GM18519 (cell line): ENCODE measurements at regions not wholly inside any gene's neighbourhood (a gene's known extent, or its start where the extent isn't known, plus 50 kb on each side); places are given as distances from the start of the nearest gene placed in this dataset.

Experiments used
- ATAC-seq: cut with Tn5 transposase; IDR thresholded peaks from one replicate; pipeline ENCODE4 v1.9.1; 2021; ENCODE audit warnings: mild to moderate bottlenecking, moderate library complexity; ENCODE audit not compliant: unreplicated experiment, low FRiP score

GRCh38 chr7:25951414-25952260 is 200.4 kb upstream of the NFE2L3 start:
- peak; percentile 32 for ATAC-seq

GRCh38 chr7:25952261-25953057 is 199.5 kb upstream of the NFE2L3 start:
- ATAC-seq: no peak

- no peak for ATAC-seq
Measured at GRCh38 chr7:25953859-25954258, 198.1 kb upstream of the NFE2L3 start.

DNA sequence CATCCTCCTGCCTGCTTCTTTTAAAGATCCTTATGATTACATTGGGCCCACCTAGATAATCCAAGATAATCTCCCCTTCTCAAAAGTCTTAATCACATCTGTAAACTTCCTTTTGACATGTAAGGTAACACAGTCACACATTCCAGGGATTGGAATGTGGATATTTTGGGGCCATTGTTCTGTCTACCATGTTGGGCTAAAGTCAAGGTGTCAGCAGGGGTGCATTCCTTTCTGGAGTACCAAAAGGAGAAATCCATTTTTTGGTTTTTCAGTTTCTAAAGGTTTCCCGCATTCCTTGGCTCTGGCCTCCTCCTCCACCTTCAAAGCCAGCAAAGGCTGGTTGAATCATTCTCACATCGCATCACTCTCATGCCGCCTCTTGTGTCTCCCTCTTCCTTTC is 197.6 kb upstream of the NFE2L3 start:
- no peak for ATAC-seq

DNA sequence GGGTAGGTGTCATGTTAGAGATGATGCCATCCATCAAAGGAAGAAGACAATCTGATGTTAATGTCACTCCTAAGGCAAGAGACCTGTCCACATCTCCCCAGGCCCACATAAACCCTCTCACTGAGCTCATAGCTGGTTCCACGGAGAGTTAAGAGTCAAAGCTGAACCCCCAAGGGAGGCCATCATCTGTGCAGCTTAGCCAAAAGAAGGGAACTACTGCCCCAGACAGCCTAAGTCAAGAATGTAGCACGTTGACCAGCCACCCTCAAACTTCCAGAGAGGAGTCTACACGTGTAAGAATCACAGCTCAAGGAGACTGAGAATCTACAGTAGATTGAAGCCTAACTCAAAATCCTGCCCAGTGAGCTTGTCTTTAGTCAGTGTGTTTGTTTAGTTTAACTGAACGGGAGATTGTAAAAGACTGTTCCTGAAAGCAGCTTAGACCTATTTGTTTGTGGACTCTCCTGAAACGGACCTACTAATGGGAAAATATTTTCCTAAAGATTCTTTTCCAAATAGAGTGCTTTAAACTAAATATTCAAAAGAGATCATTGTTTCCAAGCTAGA is 192.7 kb upstream of the NFE2L3 start:
- no peak for ATAC-seq

DNA sequence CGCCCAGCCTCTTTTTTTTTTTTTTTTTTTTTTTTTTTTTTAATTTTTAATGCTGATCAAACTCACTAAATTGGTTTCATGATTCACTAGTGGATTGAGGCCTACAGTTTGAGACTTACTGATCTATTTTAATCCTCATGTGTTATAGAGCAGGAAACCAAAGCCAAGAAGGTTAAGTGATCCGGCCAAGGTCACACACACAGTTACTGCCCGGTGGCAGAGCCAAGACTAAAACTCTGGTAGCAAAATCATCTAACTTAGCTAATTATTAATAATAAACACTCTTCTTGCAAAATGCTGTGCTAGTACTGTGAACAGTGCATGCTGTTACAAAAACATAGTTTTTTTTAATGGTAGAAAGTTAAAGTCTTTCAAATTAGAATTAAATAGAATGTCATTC is 188.3 kb upstream of the NFE2L3 start:
- ATAC-seq: no peak

DNA sequence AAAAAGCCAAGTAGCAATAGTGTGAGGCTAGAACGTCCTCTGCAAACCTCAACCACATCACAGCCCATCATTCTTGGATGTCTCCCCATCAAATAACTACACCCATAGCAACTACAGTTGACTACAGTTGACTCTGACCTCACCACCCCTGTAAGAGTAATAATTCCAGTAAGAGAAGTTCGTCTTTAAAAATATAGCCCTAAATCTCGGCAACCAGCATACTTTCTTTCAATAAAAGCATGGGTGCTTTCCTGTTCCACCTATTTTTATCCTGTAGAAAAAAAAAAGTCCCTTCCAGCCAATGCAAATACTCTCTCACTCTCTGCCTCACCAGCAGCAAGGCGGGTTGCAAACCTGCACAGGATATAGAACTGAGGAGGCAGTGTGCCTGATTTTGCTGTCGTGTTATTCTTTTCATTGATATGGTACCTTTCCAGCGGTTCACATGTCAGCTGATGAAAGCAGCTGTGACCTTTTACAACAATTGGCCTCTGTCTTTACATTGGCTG is 187.5 kb upstream of the NFE2L3 start:
- ATAC-seq: peak; percentile 29

DNA sequence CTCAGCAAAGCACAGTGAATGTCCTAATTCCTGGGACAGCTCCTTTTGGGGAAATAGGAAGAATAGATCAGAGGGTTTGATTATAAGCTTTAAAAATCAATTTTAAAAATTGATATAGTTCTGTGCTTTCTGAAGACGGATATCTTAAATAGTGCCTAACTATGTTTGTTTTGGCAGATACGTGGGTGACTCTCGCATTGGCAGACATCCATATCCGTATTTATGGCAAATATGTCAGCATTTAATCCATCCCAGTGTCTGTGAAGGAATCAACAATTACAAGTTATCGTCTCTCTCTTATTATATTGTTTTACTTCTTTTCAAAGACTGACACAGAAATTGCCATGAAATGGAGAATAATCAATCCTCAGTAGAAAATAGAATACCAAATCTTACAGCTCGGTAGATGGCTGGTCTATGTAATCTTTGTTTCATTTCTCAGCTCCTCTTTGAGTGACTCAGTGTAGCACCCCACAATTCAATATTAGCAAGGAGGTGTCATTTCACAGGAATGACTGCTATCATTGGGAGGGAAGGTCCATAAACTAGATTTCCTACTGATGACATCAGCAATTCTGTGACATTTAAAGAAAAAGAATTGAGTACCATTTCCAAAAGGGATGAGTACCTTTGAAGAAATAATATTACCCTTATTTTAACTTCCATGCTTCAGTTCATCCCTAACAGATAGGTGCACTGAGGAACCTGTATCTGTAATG is 186.4 kb upstream of the NFE2L3 start:
- no peak for ATAC-seq

DNA sequence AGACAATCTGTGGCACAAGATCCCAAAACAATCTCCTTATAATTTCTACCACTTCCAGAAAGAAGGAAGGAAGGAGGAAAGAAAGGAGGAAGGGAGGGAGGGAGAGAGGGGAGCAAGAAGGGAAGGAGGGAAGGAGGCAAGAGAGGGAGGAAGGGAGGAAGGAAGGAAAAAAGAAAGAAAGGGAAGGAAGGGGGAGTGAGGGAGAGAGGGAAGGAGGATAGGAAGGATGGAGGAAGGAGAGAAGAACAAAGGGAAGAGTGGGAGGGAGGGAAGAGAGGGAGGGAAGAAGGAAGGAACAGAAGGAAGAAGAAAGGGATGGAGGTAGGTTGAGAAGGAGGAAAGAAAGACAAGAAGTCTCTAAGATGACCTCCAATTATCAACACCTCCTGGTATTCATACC is 185.5 kb upstream of the NFE2L3 start:
- no peak for ATAC-seq

DNA sequence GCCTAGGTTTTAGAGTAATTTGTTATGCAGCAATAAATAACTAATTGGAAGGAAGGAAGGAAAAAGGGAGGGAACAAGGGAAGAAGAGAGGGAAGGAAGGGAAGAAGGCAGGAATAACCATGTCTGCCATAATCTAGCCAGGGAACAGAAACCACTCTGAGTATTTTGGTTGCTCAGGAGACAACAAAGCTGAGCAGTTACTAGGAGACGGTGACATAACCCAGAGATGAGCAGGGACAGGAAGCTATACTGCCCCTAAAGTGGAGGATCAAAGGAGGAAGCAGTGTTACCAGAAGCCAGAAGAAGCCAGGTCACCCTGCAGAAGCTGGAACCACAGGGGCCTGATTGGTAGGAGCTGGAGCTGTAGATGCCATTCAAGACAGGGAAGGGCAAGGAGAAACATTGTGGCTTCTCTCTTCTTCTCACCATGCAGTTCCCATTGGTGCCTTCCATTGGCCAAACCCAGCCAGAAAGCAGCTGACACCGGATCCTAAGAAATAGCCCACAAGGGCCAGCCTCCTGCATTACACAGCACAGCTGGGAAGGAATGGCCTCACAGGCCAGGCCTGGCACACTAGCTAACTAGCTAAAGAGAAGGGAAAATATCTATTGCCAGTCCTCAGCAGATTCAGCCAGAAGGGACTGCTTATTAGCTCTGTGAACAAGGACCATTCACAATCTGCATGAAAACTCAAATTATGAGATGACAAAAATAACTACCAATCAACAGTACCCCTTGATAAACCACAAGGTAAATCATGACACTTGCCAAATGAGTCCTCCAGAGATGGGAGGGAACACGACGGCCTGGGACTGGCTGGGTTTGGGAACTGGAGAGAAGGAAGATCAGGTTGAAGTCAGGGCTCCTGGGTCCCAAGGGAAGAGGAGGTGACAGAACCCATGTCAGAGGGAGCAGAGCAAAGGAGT is 184.5 kb upstream of the NFE2L3 start:
- no peak for ATAC-seq

DNA sequence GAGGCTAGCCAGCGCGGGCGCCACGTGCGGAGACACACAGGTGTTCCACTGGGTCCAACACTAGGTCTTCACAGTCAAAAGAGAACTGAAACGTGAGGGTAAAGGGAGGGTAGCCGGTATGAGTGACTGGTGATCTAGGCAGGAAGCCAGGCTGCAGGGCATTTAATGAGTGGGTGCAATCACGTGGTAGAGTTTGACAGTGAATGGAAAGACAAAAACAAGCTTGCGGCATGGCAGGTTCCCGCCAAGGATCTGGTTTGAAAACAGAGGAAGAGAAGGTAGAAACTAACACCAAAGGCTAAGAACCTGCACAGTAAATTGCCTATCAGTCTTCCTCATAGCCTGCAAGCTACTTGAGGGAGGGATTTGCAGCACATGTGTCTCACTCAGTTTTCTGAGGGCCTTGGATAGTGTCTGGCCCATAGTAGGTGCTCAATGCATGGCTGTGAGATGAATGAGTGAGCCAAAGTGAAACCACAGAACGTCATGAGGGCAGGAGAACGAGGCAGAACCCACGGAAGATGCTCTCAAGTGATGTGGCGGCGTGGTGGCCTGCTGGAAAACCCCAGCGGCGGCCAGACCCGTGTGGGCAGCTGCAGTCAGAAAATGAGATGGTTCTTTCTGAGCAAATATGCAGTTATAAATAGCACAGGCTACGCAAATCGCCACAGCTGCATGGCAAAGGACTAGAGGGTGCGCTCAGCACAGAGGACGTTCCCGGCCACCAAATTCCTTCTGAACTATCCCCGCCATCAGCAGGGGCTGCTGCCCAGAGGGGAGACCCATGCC is 183.6 kb upstream of the NFE2L3 start:
- ATAC-seq: peak; percentile 52

GRCh38 chr7:25970356-25970755 is 181.6 kb upstream of the NFE2L3 start:
- ATAC-seq: no peak

DNA sequence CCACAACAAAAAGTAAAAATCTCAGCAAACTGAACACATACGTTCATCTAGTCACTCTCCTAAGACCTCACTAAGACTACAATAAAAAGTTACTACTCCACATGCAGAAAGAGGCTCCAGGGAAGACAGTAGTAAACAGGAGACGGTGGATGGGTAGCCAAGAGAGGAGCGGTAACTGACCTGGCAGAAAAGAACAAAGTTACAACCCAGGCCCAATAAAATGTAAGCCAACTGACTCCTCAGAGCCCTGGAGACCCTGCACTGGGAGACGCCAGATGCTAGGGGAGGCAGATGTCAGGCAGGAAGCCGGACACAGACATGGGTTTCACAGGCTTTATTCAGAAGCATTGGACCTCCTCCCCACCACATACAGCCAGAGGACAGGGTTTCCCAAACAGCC is 181.1 kb upstream of the NFE2L3 start:
- ATAC-seq: no peak

GRCh38 chr7:25976630-25977029 is 175.4 kb upstream of the NFE2L3 start:
- ATAC-seq: no peak

GRCh38 chr7:25978466-25978865 is 173.5 kb upstream of the NFE2L3 start:
- ATAC-seq: no peak

GRCh38 chr7:25979605-25980004 is 172.4 kb upstream of the NFE2L3 start:
- no peak for ATAC-seq

GRCh38 chr7:25982684-25983083 is 169.3 kb upstream of the NFE2L3 start:
- ATAC-seq: no peak

DNA sequence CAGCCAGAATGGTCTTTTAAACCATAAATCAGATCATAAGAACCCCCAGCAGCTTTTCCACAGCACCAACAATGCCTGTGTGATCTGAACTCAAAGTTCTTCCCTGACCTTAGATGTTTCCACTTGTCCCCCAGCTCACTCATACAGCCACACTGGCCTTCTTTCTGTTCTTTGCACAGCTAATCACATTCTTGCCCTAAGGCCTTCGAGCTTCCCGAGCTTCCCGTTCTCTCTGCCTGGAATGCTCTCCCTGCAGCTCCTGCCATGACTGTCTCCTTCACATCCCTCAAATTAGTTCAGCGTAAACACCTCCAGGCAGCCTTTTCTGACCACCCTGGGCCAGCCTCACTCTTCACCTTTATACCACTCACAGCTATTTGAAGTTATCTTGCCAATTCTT is 166.8 kb upstream of the NFE2L3 start:
- ATAC-seq: no peak

DNA sequence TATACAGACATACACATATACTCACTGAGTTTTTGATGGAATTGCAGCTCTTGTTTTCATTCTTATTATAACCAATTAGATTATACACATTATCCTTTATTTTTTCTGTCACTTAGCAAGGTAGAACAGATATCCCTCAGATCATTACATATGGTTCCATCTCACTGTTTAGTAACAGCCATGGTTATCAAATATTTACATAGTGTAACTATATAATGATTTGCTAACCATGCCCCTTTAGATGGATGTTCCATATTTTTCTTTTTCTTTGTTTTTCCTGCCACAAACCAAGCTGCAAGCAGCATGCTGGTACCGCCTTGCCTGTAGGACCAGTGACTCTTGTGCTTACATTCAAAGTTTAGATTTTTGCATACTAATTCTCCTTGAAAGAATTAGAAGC is 163.4 kb upstream of the NFE2L3 start:
- ATAC-seq: no peak
